ENCODE measurements at regions not wholly inside any gene's neighbourhood (a gene's known extent, or its start where the extent isn't known, plus 50 kb on each side); places are given as distances from the start of the nearest gene placed in this dataset.

- WGBS, 2 experiments (ENCODE audit: low coverage in 1 of 2, low lambda C conversion rate in 2 of 2, missing lambda C conversion rate in 2 of 2): 5 to 8% methylated on average over 5 of the region's 5 CpGs
- H3K79me2 ChIP-seq (ENCODE audit: insufficient read depth): no peaks in the 10 kb centered on the region
- H2AFZ ChIP-seq: no peak overlapping the region
These were observed 204.2 kb upstream of the PTCHD4 start for GRCh38 chr6:48315051-48315719.

GRCh38 chr6:48311301-48311700, 200.3 kb upstream of the PTCHD4 start:
- Histone ChIP-seq H2AFZ (no peak overlapping the region), H3F3A (ENCODE audit: insufficient read depth) (no peaks in the 10 kb centered on the region), H3K79me2 (ENCODE audit: insufficient read depth) (no peaks in the 10 kb centered on the region), H3K4me2 (ENCODE audit: unreplicated experiment) (no peak overlapping the region), H3K9me2 (ENCODE audit: insufficient read depth) (no peaks in the 10 kb centered on the region), H3K36me3 (ENCODE audit: low read depth) (no peaks in the 10 kb centered on the region), H3K9me3 (ENCODE audit: low read depth) (no peaks in the 10 kb centered on the region), H3K27ac (no peak overlapping the region), H3K27me3 (replicated peaks; ENCODE audit: insufficient read depth) (no peaks in the 10 kb centered on the region), H4K20me1 (ENCODE audit: insufficient read depth) (no peaks in the 10 kb centered on the region), H3K4me3 (no peak overlapping the region), H3K9ac (no peak overlapping the region), H3K4me1 (ENCODE audit: insufficient read depth) (no peaks in the 10 kb centered on the region)
- in situ Hi-C loops (cut with MboI): no loop called here
- DNase-seq: no peak
- TF ChIP-seq EZH2 (IDR thresholded peaks at IDR 0.05; ENCODE audit: insufficient read depth, poor library complexity, severe bottlenecking): no peak
- no peak for TF ChIP-seq EZH2phosphoT487 (IDR thresholded peaks at IDR 0.05; ENCODE audit: insufficient read depth, low read depth)

More at GRCh38 chr6:48315051-48315719, 204.2 kb upstream of the PTCHD4 start:
- Histone ChIP-seq H3K9me3 (ENCODE audit: low read depth) (no peaks in the 10 kb centered on the region), H3K4me1 (ENCODE audit: insufficient read depth) (no peaks in the 10 kb centered on the region), H4K20me1 (ENCODE audit: insufficient read depth) (no peaks in the 10 kb centered on the region), H3K36me3 (ENCODE audit: low read depth) (no peaks in the 10 kb centered on the region), H3K9me2 (ENCODE audit: insufficient read depth) (no peaks in the 10 kb centered on the region), H3K27ac (no peak overlapping the region), H3K4me2 (ENCODE audit: unreplicated experiment) (no peak overlapping the region), H3K4me3 (no peak overlapping the region), H3K27me3 (replicated peaks; ENCODE audit: insufficient read depth) (no peaks in the 10 kb centered on the region), H3F3A (ENCODE audit: insufficient read depth) (no peaks in the 10 kb centered on the region), H3K9ac (no peak overlapping the region)
- DNase-seq: no peak
- in situ Hi-C loops (cut with MboI): no loop called here
- TF ChIP-seq EZH2phosphoT487 (IDR thresholded peaks at IDR 0.05; ENCODE audit: insufficient read depth, low read depth) (no peak), EZH2 (IDR thresholded peaks at IDR 0.05; ENCODE audit: insufficient read depth, poor library complexity, severe bottlenecking) (no peak)

GRCh38 chr6:48307573-48307972, 196.6 kb upstream of the PTCHD4 start:
- Histone ChIP-seq H3K4me2 (ENCODE audit: unreplicated experiment) (no peak overlapping the region), H3K4me1 (ENCODE audit: insufficient read depth) (no peaks in the 10 kb centered on the region), H3K9me3 (ENCODE audit: low read depth) (no peaks in the 10 kb centered on the region), H2AFZ (no peak overlapping the region), H3K79me2 (ENCODE audit: insufficient read depth) (no peaks in the 10 kb centered on the region), H4K20me1 (ENCODE audit: insufficient read depth) (no peaks in the 10 kb centered on the region), H3K9ac (no peak overlapping the region), H3K27me3 (replicated peaks; ENCODE audit: insufficient read depth) (no peaks in the 10 kb centered on the region), H3K9me2 (ENCODE audit: insufficient read depth) (no peaks in the 10 kb centered on the region), H3K4me3 (no peak overlapping the region), H3K27ac (no peak overlapping the region), H3K36me3 (ENCODE audit: low read depth) (no peaks in the 10 kb centered on the region), H3F3A (ENCODE audit: insufficient read depth) (no peaks in the 10 kb centered on the region)
- TF ChIP-seq EZH2phosphoT487 (IDR thresholded peaks at IDR 0.05; ENCODE audit: insufficient read depth, low read depth) (no peak), EZH2 (IDR thresholded peaks at IDR 0.05; ENCODE audit: insufficient read depth, poor library complexity, severe bottlenecking) (no peak)
- WGBS, 2 experiments (ENCODE audit: low coverage in 1 of 2, low lambda C conversion rate in 2 of 2, missing lambda C conversion rate in 2 of 2): 2 to 6% methylated on average over 2 of the region's 2 CpGs
- in situ Hi-C loops (cut with MboI): no loop called here
- DNase-seq: no peak

GRCh38 chr6:48290595-48290994, 179.6 kb upstream of the PTCHD4 start:
- Histone ChIP-seq H3K36me3 (ENCODE audit: low read depth) (no peaks in the 10 kb centered on the region), H3K4me1 (ENCODE audit: insufficient read depth) (no peaks in the 10 kb centered on the region), H3K9me3 (ENCODE audit: low read depth) (no peaks in the 10 kb centered on the region), H4K20me1 (ENCODE audit: insufficient read depth) (no peaks in the 10 kb centered on the region), H2AFZ (no peak overlapping the region), H3F3A (ENCODE audit: insufficient read depth) (no peaks in the 10 kb centered on the region), H3K27ac (no peak overlapping the region), H3K4me3 (no peak overlapping the region), H3K4me2 (ENCODE audit: unreplicated experiment) (no peak overlapping the region), H3K9ac (no peak overlapping the region), H3K79me2 (ENCODE audit: insufficient read depth) (no peaks in the 10 kb centered on the region), H3K27me3 (replicated peaks; ENCODE audit: insufficient read depth) (no peaks in the 10 kb centered on the region), H3K9me2 (ENCODE audit: insufficient read depth) (no peaks in the 10 kb centered on the region)
- no peak for TF ChIP-seq EZH2 (IDR thresholded peaks at IDR 0.05; ENCODE audit: insufficient read depth, poor library complexity, severe bottlenecking)
- TF ChIP-seq EZH2phosphoT487 (IDR thresholded peaks at IDR 0.05; ENCODE audit: insufficient read depth, low read depth): no peak
- 16 to 18% methylated on average over 4 of the region's 4 CpGs for WGBS, 2 experiments (ENCODE audit: low coverage in 1 of 2, low lambda C conversion rate in 2 of 2, missing lambda C conversion rate in 2 of 2)
- DNase-seq: no peak
- in situ Hi-C loops (cut with MboI): no loop called here

- no peak for TF ChIP-seq EZH2 (IDR thresholded peaks at IDR 0.05; ENCODE audit: insufficient read depth, poor library complexity, severe bottlenecking)
- no peak for TF ChIP-seq EZH2phosphoT487 (IDR thresholded peaks at IDR 0.05; ENCODE audit: insufficient read depth, low read depth)
- 34 to 38% methylated on average over 5 of the region's 5 CpGs for WGBS, 2 experiments (ENCODE audit: low coverage in 1 of 2, low lambda C conversion rate in 2 of 2, missing lambda C conversion rate in 2 of 2)
- Histone ChIP-seq H3K4me1 (ENCODE audit: insufficient read depth) (no peaks in the 10 kb centered on the region), H4K20me1 (ENCODE audit: insufficient read depth) (no peaks in the 10 kb centered on the region), H3F3A (ENCODE audit: insufficient read depth) (no peaks in the 10 kb centered on the region), H2AFZ (no peak overlapping the region), H3K27me3 (replicated peaks; ENCODE audit: insufficient read depth) (no peaks in the 10 kb centered on the region), H3K9me3 (ENCODE audit: low read depth) (no peaks in the 10 kb centered on the region), H3K9me2 (ENCODE audit: insufficient read depth) (no peaks in the 10 kb centered on the region), H3K79me2 (ENCODE audit: insufficient read depth) (no peaks in the 10 kb centered on the region), H3K9ac (no peak overlapping the region), H3K36me3 (ENCODE audit: low read depth) (no peaks in the 10 kb centered on the region), H3K27ac (no peak overlapping the region), H3K4me3 (no peak overlapping the region), H3K4me2 (ENCODE audit: unreplicated experiment) (no peak overlapping the region)
- DNase-seq: no peak
- in situ Hi-C loops (cut with MboI): no loop called here
These were observed 178.8 kb upstream of the PTCHD4 start for GRCh38 chr6:48289841-48290240.

Measured in GM23248 (cell line).